ENCODE measurements at regions not wholly inside any gene's neighbourhood (a gene's known extent, or its start where the extent isn't known, plus 50 kb on each side); places are given as distances from the start of the nearest gene placed in this dataset.

DNA sequence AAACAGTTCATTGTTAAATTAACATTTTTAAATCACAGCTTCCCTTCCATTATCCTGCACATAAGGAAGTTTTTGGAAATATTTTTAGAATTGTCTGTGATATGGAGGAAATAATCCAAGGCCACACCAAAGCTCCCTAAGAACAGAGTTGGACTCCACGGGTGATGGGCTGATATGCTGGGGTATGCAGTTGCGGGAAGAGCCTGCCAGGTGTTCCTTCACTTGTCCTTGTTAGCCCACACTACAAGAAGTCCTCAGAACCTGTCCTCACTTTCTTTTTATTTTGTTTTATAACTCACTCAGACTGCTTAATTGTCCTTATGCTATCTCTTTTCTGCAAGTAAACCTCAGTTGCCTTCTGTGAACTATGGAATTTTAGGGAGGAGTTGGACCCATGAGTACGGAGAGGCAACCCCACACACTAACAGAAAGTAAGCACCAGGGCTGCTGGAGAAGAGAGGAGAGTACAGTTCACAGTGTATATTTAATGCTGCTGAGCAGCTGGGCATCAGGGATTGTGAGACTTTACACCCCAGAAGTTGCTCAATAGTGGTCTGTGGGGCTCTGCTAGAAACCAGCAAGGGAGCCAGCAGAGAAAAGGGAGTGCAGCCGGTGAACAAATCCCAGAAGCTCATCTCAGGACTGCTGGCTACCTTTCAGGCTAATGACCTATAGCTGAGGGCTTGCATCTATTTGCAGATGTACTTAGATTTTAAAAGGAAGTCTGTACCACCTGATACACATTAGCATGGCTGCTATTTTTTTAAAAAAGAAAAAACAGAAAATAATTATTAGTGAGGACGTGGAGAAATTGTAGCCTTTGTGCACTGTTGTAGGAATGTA, 64.6 kb upstream of the FOXN2 start (continued):
- TF ChIP-seq, protein P1, sequence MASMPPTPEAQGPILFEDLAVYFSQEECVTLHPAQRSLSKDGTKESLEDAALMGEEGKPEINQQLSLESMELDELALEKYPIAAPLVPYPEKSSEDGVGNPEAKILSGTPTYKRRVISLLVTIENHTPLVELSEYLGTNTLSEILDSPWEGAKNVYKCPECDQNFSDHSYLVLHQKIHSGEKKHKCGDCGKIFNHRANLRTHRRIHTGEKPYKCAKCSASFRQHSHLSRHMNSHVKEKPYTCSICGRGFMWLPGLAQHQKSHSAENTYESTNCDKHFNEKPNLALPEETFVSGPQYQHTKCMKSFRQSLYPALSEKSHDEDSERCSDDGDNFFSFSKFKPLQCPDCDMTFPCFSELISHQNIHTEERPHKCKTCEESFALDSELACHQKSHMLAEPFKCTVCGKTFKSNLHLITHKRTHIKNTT (CRISPR knock-in tag; IDR thresholded peaks at IDR 0.05), result no peak
- TF ChIP-seq, protein P2, sequence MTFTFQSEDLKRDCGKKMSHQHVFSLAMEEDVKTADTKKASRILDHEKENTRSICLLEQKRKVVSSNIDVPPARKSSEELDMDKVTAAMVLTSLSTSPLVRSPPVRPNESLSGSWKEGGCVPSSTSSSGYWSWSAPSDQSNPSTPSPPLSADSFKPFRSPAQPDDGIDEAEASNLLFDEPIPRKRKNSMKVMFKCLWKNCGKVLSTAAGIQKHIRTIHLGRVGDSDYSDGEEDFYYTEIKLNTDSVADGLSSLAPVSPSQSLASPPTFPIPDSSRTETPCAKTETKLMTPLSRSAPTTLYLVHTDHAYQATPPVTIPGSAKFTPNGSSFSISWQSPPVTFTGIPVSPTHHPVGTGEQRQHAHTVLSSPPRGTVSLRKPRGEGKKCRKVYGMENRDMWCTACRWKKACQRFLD (CRISPR knock-in tag; IDR thresholded peaks at IDR 0.05; ENCODE audit: borderline replicate concordance), result no peak
- TF ChIP-seq ZNF138 (CRISPR knock-in tag; IDR thresholded peaks at IDR 0.05; ENCODE audit: low read depth) (no peak), RXRB (CRISPR knock-in tag; IDR thresholded peaks at IDR 0.05; ENCODE audit: borderline replicate concordance) (peak; percentile 82), ZBTB20 (CRISPR knock-in tag; IDR thresholded peaks at IDR 0.05; ENCODE audit: borderline replicate concordance, low read depth) (peak; percentile 62; the same call in 1 of the 2 replicates), SIX4 (CRISPR knock-in tag; IDR thresholded peaks at IDR 0.05) (no peak), IRF2 (CRISPR knock-in tag; IDR thresholded peaks at IDR 0.05) (peak; percentile 85), ERF (CRISPR knock-in tag; IDR thresholded peaks at IDR 0.05) (peak; percentile 68), ZNF432 (CRISPR knock-in tag; IDR thresholded peaks at IDR 0.05; ENCODE audit: borderline replicate concordance) (no peak), SMARCC2 (IDR thresholded peaks at IDR 0.05) (no peak), LCORL (IDR thresholded peaks at IDR 0.05) (no peak), LCORL (CRISPR knock-in tag; IDR thresholded peaks at IDR 0.05) (peak; percentile 93), NPAS2 (CRISPR knock-in tag; IDR thresholded peaks at IDR 0.05; ENCODE audit: borderline replicate concordance) (no peak), MED8 (CRISPR knock-in tag; IDR thresholded peaks at IDR 0.05; ENCODE audit: insufficient replicate concordance) (no peak), NCOA5 (CRISPR knock-in tag; IDR thresholded peaks at IDR 0.05) (no peak), THAP11 (CRISPR knock-in tag; IDR thresholded peaks at IDR 0.05) (peak; percentile 70), HIVEP1 (CRISPR knock-in tag; IDR thresholded peaks at IDR 0.05) (no peak)
- TF ChIP-seq, protein P3, sequence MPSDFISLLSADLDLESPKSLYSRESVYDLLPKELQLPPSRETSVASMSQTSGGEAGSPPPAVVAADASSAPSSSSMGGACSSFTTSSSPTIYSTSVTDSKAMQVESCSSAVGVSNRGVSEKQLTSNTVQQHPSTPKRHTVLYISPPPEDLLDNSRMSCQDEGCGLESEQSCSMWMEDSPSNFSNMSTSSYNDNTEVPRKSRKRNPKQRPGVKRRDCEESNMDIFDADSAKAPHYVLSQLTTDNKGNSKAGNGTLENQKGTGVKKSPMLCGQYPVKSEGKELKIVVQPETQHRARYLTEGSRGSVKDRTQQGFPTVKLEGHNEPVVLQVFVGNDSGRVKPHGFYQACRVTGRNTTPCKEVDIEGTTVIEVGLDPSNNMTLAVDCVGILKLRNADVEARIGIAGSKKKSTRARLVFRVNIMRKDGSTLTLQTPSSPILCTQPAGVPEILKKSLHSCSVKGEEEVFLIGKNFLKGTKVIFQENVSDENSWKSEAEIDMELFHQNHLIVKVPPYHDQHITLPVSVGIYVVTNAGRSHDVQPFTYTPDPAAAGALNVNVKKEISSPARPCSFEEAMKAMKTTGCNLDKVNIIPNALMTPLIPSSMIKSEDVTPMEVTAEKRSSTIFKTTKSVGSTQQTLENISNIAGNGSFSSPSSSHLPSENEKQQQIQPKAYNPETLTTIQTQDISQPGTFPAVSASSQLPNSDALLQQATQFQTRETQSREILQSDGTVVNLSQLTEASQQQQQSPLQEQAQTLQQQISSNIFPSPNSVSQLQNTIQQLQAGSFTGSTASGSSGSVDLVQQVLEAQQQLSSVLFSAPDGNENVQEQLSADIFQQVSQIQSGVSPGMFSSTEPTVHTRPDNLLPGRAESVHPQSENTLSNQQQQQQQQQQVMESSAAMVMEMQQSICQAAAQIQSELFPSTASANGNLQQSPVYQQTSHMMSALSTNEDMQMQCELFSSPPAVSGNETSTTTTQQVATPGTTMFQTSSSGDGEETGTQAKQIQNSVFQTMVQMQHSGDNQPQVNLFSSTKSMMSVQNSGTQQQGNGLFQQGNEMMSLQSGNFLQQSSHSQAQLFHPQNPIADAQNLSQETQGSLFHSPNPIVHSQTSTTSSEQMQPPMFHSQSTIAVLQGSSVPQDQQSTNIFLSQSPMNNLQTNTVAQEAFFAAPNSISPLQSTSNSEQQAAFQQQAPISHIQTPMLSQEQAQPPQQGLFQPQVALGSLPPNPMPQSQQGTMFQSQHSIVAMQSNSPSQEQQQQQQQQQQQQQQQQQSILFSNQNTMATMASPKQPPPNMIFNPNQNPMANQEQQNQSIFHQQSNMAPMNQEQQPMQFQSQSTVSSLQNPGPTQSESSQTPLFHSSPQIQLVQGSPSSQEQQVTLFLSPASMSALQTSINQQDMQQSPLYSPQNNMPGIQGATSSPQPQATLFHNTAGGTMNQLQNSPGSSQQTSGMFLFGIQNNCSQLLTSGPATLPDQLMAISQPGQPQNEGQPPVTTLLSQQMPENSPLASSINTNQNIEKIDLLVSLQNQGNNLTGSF (CRISPR knock-in tag; IDR thresholded peaks at IDR 0.05), result no peak
- TF ChIP-seq, protein P4, sequence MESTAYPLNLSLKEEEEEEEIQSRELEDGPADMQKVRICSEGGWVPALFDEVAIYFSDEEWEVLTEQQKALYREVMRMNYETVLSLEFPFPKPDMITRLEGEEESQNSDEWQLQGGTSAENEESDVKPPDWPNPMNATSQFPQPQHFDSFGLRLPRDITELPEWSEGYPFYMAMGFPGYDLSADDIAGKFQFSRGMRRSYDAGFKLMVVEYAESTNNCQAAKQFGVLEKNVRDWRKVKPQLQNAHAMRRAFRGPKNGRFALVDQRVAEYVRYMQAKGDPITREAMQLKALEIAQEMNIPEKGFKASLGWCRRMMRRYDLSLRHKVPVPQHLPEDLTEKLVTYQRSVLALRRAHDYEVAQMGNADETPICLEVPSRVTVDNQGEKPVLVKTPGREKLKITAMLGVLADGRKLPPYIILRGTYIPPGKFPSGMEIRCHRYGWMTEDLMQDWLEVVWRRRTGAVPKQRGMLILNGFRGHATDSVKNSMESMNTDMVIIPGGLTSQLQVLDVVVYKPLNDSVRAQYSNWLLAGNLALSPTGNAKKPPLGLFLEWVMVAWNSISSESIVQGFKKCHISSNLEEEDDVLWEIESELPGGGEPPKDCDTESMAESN (CRISPR knock-in tag; conservative IDR thresholded peaks at IDR 0.05), result peak; percentile 75
- TF ChIP-seq, protein P5, sequence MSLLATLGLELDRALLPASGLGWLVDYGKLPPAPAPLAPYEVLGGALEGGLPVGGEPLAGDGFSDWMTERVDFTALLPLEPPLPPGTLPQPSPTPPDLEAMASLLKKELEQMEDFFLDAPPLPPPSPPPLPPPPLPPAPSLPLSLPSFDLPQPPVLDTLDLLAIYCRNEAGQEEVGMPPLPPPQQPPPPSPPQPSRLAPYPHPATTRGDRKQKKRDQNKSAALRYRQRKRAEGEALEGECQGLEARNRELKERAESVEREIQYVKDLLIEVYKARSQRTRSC (CRISPR knock-in tag; IDR thresholded peaks at IDR 0.05; ENCODE audit: low read depth), result no peak
